HG02973 (cell line): ENCODE measurements at regions not wholly inside any gene's neighbourhood (a gene's known extent, or its start where the extent isn't known, plus 50 kb on each side); places are given as distances from the start of the nearest gene placed in this dataset.
A peak's percentile ranks its signal among the peaks of the same experiment; 100 is the strongest.

Source experiments
- ATAC-seq: cut with Tn5 transposase; IDR thresholded peaks from one replicate; pipeline ENCODE4 v1.9.1; 2021; ENCODE audit warnings: moderate library complexity; ENCODE audit not compliant: unreplicated experiment

DNA sequence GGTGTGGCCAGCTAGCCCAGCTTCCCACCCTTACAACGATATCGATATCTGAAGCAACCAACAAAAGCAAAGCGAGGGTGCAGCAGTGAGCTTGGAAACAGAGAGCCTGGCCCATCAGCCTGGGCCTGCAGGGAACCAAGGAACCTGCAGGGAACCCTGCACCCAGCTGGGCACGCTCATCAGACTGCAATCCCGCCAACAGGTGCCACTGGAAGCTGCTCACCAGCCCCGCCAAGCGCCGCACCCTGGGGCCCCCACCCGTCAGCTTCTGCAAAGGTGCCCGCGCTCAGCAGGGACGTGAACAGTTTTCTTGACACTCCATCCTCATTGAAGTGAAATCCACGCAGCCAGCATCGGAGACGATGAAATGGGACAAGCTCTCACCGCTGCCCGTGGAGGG, 250.7 kb downstream of the RBFOX3 start:
- ATAC-seq, result no peak

DNA sequence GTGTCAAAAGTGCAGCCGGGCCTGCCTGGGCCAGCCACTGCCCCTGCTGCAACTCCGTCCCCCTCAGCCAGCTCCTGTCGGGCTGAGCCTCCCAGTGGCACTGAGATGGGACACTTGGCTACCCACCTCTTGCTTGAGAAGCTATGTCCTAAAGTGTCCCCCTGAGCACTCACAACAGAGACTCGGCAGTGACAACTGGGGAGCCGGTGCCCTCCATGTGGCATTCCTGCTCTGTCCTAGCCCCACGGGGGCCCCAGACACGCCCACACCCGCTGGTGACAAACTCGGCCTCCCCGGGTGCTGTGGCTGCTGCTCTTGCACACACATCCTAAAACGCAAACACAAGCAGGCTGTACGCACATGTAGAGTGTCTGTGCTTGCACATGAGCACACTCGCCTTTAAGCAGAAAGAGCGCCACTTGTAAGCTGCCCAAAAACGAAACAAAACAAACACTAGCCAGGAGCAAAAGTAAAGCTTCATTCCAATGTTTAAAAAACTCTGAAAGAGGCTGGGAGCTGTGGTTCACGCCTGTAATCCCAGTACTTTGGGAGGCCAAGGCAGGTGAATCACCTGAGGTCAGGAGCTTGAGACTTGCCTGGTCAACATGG, 253.9 kb downstream of the RBFOX3 start:
- ATAC-seq, result no peak

DNA sequence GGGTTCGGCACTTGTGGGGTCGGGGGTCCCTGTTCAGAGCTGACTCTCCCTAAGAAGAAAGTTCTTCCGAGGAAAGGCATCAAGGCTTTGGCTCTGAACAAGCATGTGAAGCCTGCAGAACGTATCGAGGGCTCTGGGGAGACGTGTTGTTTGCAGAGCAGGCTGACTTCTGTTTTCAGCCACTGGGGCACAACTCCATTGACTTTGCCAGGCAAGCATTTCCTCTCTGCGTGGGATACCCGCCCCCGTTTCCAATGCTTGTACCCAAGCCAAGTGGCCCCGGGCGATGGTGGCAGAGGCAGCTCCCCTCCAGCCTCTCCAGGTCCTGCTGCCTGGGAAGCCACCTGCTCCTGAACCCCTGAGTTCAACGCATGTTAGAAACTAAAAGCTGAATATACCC, 255.7 kb downstream of the RBFOX3 start:
- ATAC-seq, result no peak

DNA sequence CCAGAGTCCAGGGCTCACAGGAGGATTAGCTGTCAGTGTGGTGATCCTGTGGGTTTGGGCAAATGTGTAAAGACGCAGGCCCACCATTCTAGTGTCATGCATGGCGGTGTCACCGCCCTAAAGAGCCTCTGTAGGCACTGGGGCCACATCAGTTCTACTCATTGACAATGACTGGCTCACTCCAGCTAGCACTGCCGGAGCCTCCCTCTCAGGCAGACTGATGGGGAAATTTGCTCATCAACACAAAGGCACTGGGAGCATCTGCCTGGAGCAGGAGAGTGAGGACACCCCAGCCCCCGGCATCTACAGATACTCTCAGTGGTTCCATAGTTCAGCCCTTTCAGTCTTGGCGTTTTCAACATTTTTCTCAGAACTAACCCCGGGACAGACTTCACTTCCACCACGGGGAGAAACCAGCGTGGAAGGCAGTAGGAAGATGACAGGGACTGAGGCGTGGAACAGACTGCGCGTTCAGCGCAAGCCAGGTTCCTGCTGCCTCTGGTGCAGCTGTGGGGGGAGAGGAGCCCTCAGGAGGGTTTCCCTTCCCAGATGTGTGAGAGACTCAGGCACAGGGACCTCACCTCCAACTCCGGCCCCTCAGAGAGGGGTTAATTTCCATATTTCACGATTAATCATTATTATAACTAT, 256.6 kb downstream of the RBFOX3 start:
- no peak for ATAC-seq

DNA sequence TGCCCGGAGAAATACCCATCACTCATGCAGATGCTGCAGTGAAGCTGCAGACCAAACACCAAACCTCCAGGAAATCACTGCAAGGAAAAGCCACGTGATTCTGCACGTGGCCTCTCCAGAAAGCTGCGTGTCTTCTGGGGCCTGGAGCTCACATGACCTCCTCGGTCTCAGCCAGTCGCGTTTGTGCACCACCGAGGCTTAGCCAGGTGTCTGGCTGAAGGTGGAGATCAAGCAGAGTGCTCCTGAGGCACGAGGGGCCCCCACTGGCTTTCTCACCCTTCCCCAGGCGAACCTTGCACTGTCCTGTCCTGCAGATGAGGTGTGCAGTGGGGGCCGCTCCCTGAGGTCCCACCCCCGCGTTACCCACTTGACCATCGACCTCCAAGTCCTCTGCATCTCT, 257.3 kb downstream of the RBFOX3 start:
- ATAC-seq, result no peak

DNA sequence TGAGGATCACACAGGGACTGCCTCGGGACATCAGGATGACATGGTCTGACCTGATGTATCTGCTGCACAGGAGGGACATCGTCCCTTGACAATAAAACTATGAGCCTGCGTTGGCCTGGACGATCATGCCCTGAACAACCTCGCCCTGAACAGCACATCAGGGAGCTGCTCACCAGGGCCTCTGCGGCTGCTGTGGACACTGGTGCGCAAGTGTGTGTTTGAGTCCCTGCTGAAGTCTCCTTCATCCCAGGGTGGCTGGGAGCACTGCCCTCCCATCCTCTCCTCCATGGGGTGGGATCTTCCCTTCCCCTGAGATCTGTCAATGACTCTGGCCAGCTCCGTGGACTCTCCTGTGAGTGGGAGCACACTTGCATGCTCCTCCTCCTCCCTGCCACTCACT, 257.8 kb downstream of the RBFOX3 start:
- ATAC-seq, result no peak

DNA sequence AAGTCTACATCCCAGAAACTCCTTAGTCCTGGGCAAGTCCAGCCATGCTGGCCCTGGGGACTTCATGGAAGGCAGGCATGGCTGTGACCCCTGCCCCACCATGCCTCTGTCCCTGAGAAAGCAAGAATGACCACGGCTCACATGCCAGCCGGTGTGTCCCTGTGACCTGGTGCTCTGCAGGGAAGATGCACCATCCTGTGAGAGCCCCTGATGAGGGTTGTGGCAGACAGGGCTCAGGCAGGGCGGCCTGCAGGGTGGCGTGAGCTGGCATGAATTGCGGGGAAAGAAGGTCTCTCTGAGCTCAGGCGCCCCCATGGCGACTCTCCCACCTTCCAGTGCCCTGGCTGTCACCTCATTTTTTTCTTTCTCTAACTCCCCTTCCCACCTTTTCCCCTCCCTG, 260.3 kb downstream of the RBFOX3 start:
- ATAC-seq, result no peak

DNA sequence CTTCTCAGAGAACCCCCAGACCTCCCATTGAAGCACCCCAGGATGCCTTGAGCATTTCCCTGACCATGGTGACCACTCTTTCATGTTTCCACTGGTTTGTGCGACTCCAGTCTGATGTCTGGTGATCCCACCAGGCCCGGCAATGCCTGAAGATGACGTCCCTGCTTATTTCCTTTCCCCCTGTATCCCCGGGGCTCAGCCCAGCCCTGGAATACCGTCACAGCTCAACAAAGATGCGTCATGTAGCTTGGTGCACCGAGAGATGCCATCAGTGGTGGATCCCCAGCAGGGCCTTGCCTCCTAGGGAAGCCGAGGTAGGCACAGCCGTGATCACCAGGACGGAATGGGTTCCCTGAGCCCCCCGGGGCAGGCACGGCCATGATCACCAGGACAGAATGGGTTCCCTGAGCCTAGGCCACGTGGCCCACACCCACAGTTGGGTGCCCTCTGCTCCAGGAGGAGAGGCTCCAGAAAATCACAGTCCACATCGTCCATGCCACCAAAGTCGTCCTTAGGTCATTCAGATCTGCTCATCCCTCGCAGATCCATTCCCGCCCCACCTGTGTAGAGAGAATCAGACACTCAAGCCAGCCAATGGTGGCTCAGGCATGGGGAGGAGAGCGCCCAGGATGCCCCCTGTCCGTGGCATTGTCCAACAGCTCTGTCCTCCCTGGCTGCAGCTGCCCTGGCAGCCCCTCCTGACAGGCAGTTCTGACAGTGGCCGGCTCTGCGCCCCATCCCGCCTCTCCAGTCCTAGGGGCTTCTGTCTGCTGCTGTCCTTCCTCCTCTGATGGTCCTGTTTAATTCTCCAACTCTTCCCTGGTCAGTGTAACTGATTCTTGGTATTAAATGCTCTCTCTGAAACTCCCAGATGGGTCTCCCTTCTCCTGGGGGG, 261.1 kb downstream of the RBFOX3 start:
- no peak for ATAC-seq

DNA sequence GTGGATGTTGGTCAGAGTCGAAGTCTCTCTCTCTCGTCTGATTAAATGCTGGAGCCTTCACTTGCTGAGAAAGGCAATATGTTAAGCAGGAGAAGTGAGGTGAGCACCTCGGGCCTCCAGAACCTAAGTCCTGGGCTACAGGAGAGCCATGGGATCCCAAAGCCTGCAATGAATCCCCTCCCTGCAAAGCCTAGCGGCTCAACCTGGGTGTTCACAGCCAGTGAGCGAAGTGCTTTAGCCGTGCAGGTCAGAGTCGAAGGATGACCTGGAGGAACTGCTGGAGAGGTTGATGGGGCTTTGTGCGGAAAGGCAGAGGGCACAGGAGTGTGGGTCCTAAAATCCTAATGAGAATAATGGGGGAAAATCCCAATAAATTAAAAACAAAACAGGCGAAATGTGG, 267.8 kb downstream of the ENGASE start:
- no peak for ATAC-seq

DNA sequence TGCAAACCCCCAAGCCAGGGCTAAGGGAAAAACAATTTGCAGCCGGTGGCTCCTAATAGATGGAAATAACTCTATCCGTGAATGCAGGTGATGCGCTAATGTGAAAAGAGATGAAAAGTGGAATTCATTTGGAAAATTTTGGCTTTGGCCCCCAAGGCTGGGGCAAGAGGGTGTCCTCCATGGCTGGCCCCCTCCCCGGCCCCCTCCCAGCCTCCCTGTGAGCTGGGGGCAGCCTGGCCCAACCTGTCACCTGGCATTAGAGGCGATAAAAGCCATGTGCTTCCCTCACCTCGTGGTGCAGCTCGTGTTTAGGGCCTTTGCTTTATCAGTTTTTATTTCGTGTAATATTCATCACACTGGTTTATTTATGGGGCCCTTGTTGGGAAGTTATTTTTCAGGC, 267.2 kb downstream of the ENGASE start:
- no peak for ATAC-seq

DNA sequence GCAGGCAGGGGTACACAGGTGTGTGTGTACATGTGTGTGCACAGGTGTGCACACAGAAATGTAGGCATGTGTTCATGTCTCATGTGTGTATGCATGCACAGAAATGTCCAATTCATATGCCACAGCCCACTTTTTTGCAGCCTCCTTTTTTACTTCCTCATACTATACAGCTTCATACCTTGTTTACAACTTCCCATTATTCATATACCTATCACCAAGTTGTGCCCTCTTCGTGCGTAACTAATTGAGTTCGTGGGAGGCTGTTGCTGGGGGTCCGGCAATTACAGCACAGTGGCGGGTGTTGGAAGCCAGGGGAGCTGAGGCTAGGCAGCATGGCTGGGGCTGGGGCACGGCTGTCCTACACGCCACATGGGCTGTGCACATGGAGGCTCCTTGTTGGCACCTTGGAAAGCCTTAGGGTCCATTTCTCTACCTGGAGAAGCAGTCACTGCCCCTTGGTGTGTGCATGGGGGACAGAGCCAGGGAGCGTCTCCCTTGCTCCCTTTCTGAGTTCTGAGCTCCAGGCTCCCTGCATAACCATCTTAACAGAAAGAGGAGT, 266.7 kb downstream of the ENGASE start:
- ATAC-seq, result no peak

DNA sequence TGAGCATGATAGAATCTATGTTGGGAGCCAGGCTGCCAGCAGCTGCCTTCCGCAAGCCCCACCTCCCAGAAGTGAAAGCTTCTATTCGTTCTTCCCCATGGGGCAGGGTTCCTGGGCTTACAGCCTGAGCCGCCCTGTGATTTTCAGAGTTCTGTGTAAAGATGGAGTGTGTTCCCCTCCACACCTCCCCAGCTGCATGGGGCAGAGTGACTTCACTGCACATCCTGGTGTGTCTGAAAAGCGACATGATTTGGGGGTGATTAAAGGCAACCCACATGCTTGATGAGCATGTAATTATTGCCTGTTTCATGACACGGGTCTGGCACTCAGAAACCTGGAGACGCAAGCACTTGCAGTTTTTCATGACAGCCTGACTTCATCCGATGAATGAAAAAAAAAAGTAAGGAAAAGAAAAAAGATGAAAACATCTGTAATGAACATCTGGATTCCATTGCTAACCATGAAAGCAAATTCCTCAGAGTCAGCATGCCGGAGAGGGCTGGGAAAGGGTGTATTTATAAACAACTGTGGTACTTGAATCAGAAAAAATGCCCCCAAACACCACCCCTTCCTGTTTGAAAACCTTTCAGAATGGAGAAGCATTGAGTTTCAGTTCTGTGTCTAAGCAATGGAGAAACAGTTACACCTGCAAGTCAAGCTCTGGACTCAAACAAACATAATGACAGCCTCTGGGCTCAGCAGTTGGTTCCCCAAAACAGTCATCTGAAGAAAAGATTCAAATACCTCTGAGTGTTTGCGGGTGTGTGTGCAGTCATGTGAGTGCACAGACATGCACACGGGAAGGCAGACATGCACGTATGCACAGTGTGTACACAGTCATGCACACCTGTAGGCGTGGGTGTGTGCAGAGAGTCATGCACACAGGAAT, 266.0 kb downstream of the ENGASE start:
- ATAC-seq, result peak; percentile 81

DNA sequence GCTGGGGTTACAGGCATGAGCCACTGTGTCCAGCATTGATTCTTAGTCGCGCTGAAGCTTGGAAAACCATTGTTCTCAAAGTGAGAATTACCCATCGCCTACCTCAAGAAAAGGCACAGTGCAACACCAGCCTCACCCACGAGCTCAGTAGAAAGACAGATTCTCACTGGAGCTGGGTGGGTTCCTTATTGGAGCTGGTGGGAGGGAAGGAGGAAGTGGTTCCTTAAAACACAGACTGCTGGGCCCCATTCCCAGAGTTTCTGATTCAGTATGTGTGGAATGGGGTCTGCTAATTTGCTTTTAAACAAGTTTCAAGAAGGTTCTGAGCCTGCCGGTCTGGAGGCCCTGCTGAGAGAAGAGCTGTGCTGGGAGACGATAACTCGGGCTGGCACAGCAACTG, 264.7 kb downstream of the ENGASE start:
- no peak for ATAC-seq

DNA sequence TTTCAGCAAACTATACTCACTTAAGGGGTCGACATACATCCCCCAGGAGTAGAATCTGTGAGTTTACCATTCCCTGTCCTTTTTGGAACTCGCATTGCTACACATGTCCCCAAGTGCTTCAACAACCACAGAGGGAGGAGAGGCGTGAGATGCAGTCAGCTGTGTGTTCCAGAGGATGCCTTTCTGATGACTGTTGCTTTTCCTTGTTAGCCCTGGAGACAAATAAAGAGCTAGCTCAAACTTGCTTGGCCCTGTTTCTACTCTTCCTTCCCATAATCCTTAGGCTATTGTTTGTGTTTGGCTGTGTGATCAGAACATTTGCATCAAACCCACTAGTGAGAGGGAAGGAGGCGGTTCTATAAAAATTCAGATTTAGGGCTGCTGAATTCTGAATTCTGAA, 264.0 kb downstream of the ENGASE start:
- ATAC-seq, result no peak

DNA sequence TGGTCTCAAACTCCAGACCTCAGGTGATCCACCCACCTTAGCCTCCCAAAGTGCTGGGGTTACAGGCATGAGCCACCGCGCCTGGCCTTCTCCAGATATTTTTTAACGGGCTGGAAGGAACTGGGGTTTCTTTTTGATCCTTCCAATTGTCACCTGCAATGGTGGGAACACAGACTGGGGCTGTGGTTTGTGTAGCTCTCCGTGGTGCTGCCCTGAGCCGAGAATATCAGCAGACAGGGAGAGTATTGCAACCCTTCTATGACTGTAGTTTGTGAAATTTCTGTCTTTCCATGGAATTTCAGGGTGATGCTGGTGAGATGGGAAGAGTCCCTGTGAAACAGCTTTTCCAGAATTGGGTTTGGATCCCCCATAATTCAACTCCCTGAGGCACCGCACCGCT, 263.5 kb downstream of the ENGASE start:
- no peak for ATAC-seq

DNA sequence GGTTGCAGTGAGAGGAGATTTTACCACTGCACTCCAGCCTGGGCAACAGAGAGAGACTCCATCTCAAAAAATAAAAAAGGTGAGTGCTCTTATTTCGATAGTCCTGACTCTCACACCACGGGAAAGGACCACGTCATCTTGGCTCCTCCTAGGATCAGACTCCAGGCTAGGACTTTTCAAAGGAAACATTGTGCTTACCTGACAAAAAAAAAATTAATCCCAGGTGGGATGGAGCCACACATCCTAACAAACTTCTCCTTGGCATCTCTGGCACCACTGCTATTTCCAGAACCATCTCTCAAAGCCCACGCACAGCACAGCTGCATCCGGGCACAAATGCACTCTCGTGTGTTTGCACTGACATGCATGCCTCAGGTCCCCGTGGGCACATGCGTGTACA, 262.4 kb downstream of the ENGASE start:
- ATAC-seq, result no peak

DNA sequence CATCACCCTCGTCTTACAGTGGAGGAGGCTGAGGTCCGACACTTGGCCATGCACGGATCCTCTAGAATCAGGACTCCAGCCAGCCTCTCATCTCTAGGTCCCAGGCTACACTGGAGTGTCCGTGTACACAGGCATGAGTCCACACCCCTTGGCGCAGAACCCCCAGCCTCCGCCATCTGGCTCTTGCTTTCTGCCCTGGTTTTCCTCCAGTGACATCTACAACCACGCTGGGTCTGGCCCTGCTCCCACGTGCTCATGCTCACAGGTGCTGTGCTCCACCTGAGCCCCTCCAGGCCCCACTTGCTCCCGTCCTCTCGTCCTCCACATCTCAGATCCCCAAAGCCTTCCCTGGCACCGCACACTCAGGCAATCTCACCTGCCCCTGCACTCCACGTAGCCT, 260.8 kb downstream of the ENGASE start:
- no peak for ATAC-seq

DNA sequence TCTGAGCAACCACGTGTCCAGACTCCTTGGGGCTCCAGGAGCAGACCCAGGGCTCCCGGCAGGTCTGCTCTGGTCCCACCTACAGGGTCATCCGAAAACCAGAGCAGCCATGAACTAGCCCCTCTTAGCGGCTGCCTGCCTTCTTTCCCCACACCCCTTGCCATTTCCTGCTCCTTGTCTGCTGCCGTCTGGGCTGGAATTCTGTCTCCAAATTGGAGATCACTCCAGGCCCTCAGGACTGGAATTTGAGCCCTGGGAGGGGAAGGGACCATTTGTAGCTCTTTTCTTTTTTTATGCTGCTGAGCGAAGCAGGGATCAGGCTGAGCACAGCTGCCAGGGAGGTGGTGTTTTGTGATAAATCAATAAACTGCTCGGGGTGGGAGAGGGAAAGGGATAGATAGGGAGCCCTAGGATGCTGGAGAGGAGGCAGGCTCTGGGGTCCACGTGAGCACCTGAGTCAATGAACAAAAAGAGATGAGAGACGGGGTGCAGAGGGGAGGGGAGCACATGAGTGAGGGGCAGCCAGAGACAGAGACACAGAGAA, 257.5 kb downstream of the ENGASE start:
- no peak for ATAC-seq

DNA sequence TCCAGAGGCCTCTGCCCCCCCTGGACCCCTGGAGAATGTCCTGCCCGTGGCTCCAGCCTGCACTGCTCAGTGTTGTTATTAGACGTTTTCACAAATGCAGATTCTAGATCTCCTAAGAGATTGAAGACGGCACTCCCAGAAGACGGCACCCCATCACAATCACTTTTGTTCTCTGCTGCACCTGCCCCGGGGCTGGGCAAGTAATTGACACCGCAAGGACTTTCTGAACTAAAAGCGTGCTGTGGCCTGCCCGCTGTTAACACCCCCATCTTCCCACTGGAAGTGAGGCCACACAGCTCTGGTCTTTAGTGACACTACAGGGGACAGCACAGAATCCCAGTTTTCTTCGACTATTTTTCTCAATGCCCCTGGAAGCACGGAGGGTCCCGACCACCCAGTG, 256.9 kb downstream of the ENGASE start:
- ATAC-seq, result no peak

DNA sequence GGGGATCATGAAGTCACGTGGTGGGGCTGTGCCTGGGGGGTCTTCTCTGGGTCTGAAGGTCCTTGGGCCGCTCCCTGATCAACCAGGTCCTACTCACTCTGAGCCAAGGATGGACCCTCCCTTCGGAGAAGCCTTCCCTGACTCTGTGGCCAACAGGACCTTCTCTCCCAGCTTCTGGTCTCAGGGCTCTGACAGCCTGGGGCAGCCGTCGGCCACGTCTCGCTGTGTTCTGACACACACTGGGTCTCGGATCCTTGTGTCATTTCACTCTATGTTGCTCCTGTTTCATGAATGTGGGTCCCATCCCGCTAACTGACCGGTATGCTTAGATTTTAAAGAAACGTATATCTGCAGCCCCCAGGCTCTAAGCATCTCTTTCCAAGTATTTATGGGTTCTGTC, 256.1 kb downstream of the ENGASE start:
- no peak for ATAC-seq

DNA sequence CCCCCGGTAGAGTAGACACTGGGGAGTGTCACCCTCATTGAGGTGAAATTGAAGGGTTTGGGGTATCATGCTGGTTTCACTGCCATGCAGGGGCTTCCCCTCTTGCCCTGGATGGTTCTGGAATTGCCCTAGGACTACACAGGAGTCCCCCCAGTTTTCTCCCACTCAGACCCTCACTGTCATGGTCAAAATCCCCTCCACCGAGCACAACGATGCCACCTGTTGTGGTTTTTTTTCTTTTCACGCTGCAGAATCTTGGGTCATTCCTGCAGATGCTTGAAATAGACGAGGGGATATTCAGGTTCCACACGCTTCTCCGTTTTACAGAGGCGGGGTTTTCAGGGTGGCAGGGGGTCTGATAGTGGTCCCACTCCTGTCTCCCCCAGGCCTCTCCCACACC, 255.6 kb downstream of the ENGASE start:
- ATAC-seq, result no peak
